ENCODE measurements at regions not wholly inside any gene's neighbourhood (a gene's known extent, or its start where the extent isn't known, plus 50 kb on each side); places are given as distances from the start of the nearest gene placed in this dataset.

- in situ Hi-C loops (cut with HindIII; ENCODE audit: extremely low pct_ligation_motif_present, low pct_unique_long_range_greater_than_20kb), result no loop called here
- Histone ChIP-seq H4K20me1 (ENCODE audit: insufficient read depth, low read length) (no peaks in the 10 kb centered on the region), H2AFZ (ENCODE audit: low read length) (no peak overlapping the region), H3K79me2 (ENCODE audit: insufficient read depth, low read length) (no peaks in the 10 kb centered on the region), H3K4me2 (ENCODE audit: low read depth, low read length) (peak overlapping the region; percentile 51), H3K4me3 (replicated peaks in 1 of 3; ENCODE audit: insufficient read depth in 1 of 3, low read depth in 2 of 3, low read length in 3 of 3) (no peak overlapping the region; a peak in 1 of 6 replicates), H3K4me1 (ENCODE audit: insufficient read depth, low read length) (peaks cover 17% of the 10 kb centered on the region), H3K27me3 (ENCODE audit: control insufficient read depth in 1 of 2, insufficient read depth in 2 of 2, low read length in 2 of 2) (no peaks in the 10 kb centered on the region), H3K27ac (ENCODE audit: extremely low read length, insufficient read depth, low read length) (peak overlapping the region; percentile 18), H3K9me3 (ENCODE audit: low read length) (no peaks in the 10 kb centered on the region), H3K36me3 (replicated peaks in 1 of 2; ENCODE audit: control insufficient read depth in 1 of 2, insufficient read depth in 2 of 2, low read length in 2 of 2) (no peaks in the 10 kb centered on the region), H3K9ac (ENCODE audit: insufficient read depth, low read depth, low read length) (no peak overlapping the region)
- BruUV-seq (replicated peaks), result no TSS peak
- peak; percentile 94 for ATAC-seq
- ChIA-PET CTCF (ENCODE audit: low intra/inter-chr PET ratio, low total read pairs) (no interaction called here), POLR2A (no interaction called here)
- 2% methylated on average over 10 of the region's 10 CpGs for WGBS (ENCODE audit: low lambda C conversion rate)
- DNase-seq (ENCODE audit: low spot score), result peak; percentile 69
- intact Hi-C loops (cut with micrococcal nuclease; ENCODE audit: unreplicated experiment), result loop anchor here (2.0 kb wide), 1 partner anchor 27 kb away; no protein-coding TSS in a partner anchor
- FAIRE-seq, result peak; percentile 68
- TF ChIP-seq ZNF441 (CRISPR knock-in tag; IDR thresholded peaks at IDR 0.05; ENCODE audit: borderline replicate concordance) (no peak), FOXA1 (IDR thresholded peaks at IDR 0.05) (no peak), FOXA1 (CRISPR knock-in tag; IDR thresholded peaks at IDR 0.05) (0 out of 2 replicates have a peak, but pooled peaks have one; percentile 10), SCMH1 (CRISPR knock-in tag; IDR thresholded peaks at IDR 0.05; ENCODE audit: borderline replicate concordance) (no peak), HNF4A (CRISPR knock-in tag; IDR thresholded peaks at IDR 0.05) (peak; percentile 38), ZC3H13 (CRISPR knock-in tag; IDR thresholded peaks at IDR 0.05) (no peak), NCOR1 (IDR thresholded peaks at IDR 0.05; ENCODE audit: borderline replicate concordance, low read length) (peak; percentile 48; the same call in 1 of the 2 replicates), NCOA2 (CRISPR knock-in tag; IDR thresholded peaks at IDR 0.05) (peak; percentile 17; the same call in 1 of the 2 replicates), FOXA3 (CRISPR knock-in tag; IDR thresholded peaks at IDR 0.05) (0 out of 2 replicates have a peak, but pooled peaks have one; percentile 23), ARID5B (CRISPR knock-in tag; IDR thresholded peaks at IDR 0.05) (peak; percentile 47; the same call in 1 of the 2 replicates)
- TF ChIP-seq, protein P1, sequence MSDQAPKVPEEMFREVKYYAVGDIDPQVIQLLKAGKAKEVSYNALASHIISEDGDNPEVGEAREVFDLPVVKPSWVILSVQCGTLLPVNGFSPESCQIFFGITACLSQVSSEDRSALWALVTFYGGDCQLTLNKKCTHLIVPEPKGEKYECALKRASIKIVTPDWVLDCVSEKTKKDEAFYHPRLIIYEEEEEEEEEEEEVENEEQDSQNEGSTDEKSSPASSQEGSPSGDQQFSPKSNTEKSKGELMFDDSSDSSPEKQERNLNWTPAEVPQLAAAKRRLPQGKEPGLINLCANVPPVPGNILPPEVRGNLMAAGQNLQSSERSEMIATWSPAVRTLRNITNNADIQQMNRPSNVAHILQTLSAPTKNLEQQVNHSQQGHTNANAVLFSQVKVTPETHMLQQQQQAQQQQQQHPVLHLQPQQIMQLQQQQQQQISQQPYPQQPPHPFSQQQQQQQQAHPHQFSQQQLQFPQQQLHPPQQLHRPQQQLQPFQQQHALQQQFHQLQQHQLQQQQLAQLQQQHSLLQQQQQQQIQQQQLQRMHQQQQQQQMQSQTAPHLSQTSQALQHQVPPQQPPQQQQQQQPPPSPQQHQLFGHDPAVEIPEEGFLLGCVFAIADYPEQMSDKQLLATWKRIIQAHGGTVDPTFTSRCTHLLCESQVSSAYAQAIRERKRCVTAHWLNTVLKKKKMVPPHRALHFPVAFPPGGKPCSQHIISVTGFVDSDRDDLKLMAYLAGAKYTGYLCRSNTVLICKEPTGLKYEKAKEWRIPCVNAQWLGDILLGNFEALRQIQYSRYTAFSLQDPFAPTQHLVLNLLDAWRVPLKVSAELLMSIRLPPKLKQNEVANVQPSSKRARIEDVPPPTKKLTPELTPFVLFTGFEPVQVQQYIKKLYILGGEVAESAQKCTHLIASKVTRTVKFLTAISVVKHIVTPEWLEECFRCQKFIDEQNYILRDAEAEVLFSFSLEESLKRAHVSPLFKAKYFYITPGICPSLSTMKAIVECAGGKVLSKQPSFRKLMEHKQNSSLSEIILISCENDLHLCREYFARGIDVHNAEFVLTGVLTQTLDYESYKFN (CRISPR knock-in tag; conservative IDR thresholded peaks at IDR 0.05), result peak; percentile 68
- TF ChIP-seq, protein P2, sequence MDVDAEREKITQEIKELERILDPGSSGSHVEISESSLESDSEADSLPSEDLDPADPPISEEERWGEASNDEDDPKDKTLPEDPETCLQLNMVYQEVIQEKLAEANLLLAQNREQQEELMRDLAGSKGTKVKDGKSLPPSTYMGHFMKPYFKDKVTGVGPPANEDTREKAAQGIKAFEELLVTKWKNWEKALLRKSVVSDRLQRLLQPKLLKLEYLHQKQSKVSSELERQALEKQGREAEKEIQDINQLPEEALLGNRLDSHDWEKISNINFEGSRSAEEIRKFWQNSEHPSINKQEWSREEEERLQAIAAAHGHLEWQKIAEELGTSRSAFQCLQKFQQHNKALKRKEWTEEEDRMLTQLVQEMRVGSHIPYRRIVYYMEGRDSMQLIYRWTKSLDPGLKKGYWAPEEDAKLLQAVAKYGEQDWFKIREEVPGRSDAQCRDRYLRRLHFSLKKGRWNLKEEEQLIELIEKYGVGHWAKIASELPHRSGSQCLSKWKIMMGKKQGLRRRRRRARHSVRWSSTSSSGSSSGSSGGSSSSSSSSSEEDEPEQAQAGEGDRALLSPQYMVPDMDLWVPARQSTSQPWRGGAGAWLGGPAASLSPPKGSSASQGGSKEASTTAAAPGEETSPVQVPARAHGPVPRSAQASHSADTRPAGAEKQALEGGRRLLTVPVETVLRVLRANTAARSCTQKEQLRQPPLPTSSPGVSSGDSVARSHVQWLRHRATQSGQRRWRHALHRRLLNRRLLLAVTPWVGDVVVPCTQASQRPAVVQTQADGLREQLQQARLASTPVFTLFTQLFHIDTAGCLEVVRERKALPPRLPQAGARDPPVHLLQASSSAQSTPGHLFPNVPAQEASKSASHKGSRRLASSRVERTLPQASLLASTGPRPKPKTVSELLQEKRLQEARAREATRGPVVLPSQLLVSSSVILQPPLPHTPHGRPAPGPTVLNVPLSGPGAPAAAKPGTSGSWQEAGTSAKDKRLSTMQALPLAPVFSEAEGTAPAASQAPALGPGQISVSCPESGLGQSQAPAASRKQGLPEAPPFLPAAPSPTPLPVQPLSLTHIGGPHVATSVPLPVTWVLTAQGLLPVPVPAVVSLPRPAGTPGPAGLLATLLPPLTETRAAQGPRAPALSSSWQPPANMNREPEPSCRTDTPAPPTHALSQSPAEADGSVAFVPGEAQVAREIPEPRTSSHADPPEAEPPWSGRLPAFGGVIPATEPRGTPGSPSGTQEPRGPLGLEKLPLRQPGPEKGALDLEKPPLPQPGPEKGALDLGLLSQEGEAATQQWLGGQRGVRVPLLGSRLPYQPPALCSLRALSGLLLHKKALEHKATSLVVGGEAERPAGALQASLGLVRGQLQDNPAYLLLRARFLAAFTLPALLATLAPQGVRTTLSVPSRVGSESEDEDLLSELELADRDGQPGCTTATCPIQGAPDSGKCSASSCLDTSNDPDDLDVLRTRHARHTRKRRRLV (CRISPR knock-in tag; IDR thresholded peaks at IDR 0.05), result no peak
Observed at GRCh38 chr13:79212064-79212619, 193.9 kb downstream of the RBM26 start.
